Activated T-helper 1 cell treated with anti-CD3 and anti-CD28 coated beads, Interleukin-12 subunit alpha, Interleukin-12 subunit beta, Interleukin-2, Interleukin-4 antibody, amounts not matched to agents 30 ng/mL and 10 ng/mL and 1 ng/mL, durations not matched to agents 14 hours and 24 hours and 36 hours (primary cell): ENCODE measurements at regions not wholly inside any gene's neighbourhood (a gene's known extent, or its start where the extent isn't known, plus 50 kb on each side); places are given as distances from the start of the nearest gene placed in this dataset.

ENCODE experiments used
- DNase-seq: peaks from one replicate; pipeline ENCODE4 v3.0.0; 2021; ENCODE audit warnings: low spot score
- H3K27ac Mint-ChIP-seq: one replicate; pipeline ENCODE4 v1.8.0; 2021; ENCODE audit warnings: mild to moderate bottlenecking, mixed read lengths
- H3K27me3 Mint-ChIP-seq: one replicate; pipeline ENCODE4 v1.8.0; 2022; ENCODE audit warnings: mild to moderate bottlenecking, moderate library complexity, mixed read lengths; ENCODE audit not compliant: insufficient read depth
- H3K36me3 Mint-ChIP-seq: one replicate; pipeline ENCODE4 v1.8.0; 2021; ENCODE audit warnings: low read depth, mixed read lengths
- H3K4me1 Mint-ChIP-seq: one replicate; pipeline ENCODE4 v1.8.0; 2021; ENCODE audit warnings: low read depth, mixed read lengths
- H3K4me3 Mint-ChIP-seq: one replicate; pipeline ENCODE4 v1.8.0; 2021; ENCODE audit warnings: mild to moderate bottlenecking, moderate library complexity, mixed read lengths
- H3K9me3 Mint-ChIP-seq: one replicate; pipeline ENCODE4 v1.8.0; 2021; ENCODE audit warnings: mixed read lengths
- intact Hi-C: fragments of 100-400 bp; cut with micrococcal nuclease; formaldehyde crosslinking; loops from one replicate; pipeline ENCODE4 v1.15.1; 2024

DNA sequence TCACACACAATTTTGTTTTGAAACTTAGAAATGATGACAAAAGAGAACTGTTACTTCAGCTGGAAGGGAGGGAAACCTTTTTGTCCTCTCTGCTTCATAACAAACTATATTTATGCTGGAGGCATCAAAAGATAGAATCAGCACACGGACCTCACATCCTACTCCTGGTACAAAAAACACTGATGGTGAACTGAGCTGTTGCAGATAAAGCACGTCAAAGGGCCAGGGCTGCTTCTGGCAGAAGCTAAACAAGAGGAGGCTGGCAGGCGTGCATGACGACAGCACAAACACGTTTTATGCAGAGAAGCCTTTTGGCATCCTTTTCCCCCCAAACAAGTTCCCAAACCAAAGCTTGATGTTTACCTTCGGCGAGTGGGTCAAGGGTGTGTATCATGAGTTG lies 169.6 kb downstream of the SLC24A2 start:
- intact Hi-C loops = no loop called here
- no peaks in the 10 kb centered on the region for H3K4me1 Mint-ChIP-seq
- no peak for DNase-seq
- no peaks in the 10 kb centered on the region for H3K27me3 Mint-ChIP-seq
- H3K27ac Mint-ChIP-seq = no peak overlapping the region
- no peaks in the 10 kb centered on the region for H3K36me3 Mint-ChIP-seq
- no peak overlapping the region for H3K4me3 Mint-ChIP-seq
- no peaks in the 10 kb centered on the region for H3K9me3 Mint-ChIP-seq

DNA sequence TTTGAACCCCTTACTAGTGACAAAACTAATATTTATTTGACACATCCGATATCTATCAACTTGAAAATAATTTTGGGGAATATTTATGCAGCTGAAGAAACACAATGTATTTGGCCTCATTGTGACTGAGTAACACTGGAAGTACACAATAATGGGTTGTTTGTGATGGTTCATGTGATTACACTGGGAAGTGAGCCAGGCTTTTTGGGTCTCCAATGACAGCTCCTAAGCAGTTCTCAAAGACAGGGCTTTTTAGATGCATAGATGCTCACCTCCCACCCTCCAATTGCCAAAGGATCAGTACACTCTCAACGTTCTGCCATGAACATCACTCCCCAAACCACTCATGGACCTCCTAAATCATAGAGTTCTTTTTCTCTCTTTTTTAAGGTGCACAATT lies 170.0 kb downstream of the SLC24A2 start:
- no peaks in the 10 kb centered on the region for H3K36me3 Mint-ChIP-seq
- no peak overlapping the region for H3K27ac Mint-ChIP-seq
- no peak for DNase-seq
- no peak overlapping the region for H3K4me3 Mint-ChIP-seq
- no peaks in the 10 kb centered on the region for H3K4me1 Mint-ChIP-seq
- H3K9me3 Mint-ChIP-seq = no peaks in the 10 kb centered on the region
- no peaks in the 10 kb centered on the region for H3K27me3 Mint-ChIP-seq
- intact Hi-C loops = no loop called here

DNA sequence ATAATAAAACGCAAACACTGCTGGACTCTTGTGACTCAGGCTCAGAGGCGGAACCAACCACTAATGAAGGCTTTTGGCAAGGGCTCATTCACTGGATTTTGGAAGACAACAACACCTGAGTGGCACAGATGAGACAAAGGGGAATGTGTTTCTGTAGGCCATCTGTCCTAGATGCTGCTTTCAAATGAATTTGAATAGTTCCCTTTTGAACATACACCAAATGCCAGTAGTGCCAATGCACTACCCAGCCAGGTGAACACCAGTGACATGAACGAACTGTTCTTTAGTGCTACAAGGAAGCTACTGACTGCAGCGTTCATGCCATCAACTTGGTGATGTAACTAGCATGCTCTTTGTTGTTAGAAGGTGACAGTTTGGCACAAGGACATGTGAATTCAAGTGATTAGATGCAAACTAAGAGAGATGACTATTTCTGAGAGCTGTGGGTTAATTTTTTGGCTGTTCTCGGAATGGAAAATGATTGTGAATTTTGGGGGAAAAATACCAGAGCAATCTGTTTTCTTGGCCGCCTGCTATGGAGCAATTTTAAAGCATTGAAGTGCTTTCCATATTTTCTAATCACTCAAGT lies 173.7 kb downstream of the SLC24A2 start:
- Mint-ChIP-seq H3K27me3 (peaks cover 2% of the 10 kb centered on the region), H3K9me3 (no peaks in the 10 kb centered on the region), H3K36me3 (no peaks in the 10 kb centered on the region), H3K4me1 (no peaks in the 10 kb centered on the region), H3K27ac (no peak overlapping the region), H3K4me3 (no peak overlapping the region)
- DNase-seq = no peak
- intact Hi-C loops = no loop called here

GRCh38 chr9:19614294-19614693 lies 174.5 kb downstream of the SLC24A2 start:
- H3K36me3 Mint-ChIP-seq = no peaks in the 10 kb centered on the region
- no peak overlapping the region for H3K4me3 Mint-ChIP-seq
- DNase-seq = no peak
- H3K9me3 Mint-ChIP-seq = no peaks in the 10 kb centered on the region
- H3K4me1 Mint-ChIP-seq = no peaks in the 10 kb centered on the region
- H3K27ac Mint-ChIP-seq = no peak overlapping the region
- intact Hi-C loops = no loop called here
- H3K27me3 Mint-ChIP-seq = peaks cover 2% of the 10 kb centered on the region

- H3K9me3 Mint-ChIP-seq = no peaks in the 10 kb centered on the region
- H3K36me3 Mint-ChIP-seq = no peaks in the 10 kb centered on the region
- H3K4me1 Mint-ChIP-seq = no peaks in the 10 kb centered on the region
- no peak overlapping the region for H3K4me3 Mint-ChIP-seq
- intact Hi-C loops = no loop called here
- DNase-seq = no peak
- H3K27me3 Mint-ChIP-seq = peaks cover 5% of the 10 kb centered on the region
- H3K27ac Mint-ChIP-seq = no peak overlapping the region
Measured at GRCh38 chr9:19600538-19600937, 188.3 kb downstream of the SLC24A2 start.

GRCh38 chr9:19598722-19599121 lies 189.9 kb downstream of the ACER2 start:
- DNase-seq = no peak
- Mint-ChIP-seq H3K4me3 (no peak overlapping the region), H3K27me3 (peaks cover 5% of the 10 kb centered on the region), H3K9me3 (no peaks in the 10 kb centered on the region), H3K27ac (no peak overlapping the region), H3K36me3 (no peaks in the 10 kb centered on the region), H3K4me1 (no peaks in the 10 kb centered on the region)
- intact Hi-C loops = no loop called here

DNA sequence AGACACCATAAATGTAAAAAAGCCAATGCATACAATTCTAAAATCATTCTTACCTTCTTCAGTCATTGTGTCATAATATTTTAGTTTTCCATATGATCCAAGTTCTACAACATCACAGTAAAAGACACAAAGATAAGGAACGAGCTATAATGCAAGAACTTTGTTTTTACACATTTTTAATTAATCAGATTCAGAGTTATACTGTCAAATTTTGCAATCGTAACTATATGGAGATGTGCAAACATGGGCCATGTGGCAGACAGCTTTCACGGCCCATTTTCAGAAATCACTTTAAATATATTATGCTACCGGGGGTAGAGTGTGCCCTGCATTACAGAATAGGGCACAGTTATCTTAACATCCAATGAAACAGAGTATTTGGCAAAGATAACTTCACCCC lies 188.4 kb downstream of the ACER2 start:
- Mint-ChIP-seq H3K4me1 (no peaks in the 10 kb centered on the region), H3K27me3 (peaks cover 6% of the 10 kb centered on the region), H3K36me3 (no peaks in the 10 kb centered on the region), H3K9me3 (no peaks in the 10 kb centered on the region), H3K27ac (no peak overlapping the region), H3K4me3 (no peak overlapping the region)
- intact Hi-C loops = no loop called here
- DNase-seq = no peak

DNA sequence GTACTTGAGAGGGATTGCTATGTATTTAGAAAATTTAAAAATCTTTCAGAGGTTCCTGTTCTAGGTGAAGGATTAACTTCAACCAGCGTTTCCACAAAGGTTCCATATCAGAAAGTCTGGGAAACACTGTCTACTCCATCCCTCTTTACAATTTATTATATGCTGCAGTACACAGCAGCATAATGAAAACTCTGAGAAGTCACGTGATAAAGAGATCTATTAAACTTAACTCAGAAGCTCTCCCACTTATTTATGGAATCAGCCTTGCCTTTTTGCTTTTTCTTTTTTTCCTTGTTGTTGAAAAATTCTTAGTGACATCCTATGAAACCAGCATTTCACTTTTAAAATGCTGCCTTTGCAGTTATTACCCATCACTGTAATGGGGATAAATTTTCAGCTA lies 186.2 kb downstream of the ACER2 start:
- Mint-ChIP-seq H3K4me3 (no peak overlapping the region), H3K36me3 (no peaks in the 10 kb centered on the region), H3K9me3 (no peaks in the 10 kb centered on the region), H3K27ac (no peak overlapping the region), H3K27me3 (peaks cover 6% of the 10 kb centered on the region), H3K4me1 (no peaks in the 10 kb centered on the region)
- DNase-seq = no peak
- intact Hi-C loops = no loop called here

DNA sequence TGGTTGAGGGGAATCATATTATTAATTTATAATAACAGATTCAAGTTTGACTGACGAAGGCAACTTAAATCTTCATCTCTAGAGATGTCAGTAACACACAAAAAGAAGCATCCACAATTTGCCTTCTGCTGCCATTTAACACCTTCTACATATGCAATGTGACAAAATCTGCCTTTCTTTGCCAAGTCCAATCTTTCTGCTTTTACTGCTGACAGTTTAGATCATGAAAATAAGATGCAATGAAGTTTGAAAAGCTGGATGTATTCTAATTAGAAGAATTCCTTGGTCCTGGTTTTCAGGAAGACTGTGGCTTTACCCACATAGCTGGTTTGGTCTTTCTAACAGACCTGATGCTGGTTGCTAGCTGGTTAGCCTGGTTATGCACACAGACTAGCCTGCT lies 178.9 kb downstream of the ACER2 start:
- no peak for DNase-seq
- no peaks in the 10 kb centered on the region for H3K9me3 Mint-ChIP-seq
- peaks cover 7% of the 10 kb centered on the region for H3K27me3 Mint-ChIP-seq
- no peaks in the 10 kb centered on the region for H3K36me3 Mint-ChIP-seq
- no peak overlapping the region for H3K27ac Mint-ChIP-seq
- no peaks in the 10 kb centered on the region for H3K4me1 Mint-ChIP-seq
- no peak overlapping the region for H3K4me3 Mint-ChIP-seq
- intact Hi-C loops = no loop called here

DNA sequence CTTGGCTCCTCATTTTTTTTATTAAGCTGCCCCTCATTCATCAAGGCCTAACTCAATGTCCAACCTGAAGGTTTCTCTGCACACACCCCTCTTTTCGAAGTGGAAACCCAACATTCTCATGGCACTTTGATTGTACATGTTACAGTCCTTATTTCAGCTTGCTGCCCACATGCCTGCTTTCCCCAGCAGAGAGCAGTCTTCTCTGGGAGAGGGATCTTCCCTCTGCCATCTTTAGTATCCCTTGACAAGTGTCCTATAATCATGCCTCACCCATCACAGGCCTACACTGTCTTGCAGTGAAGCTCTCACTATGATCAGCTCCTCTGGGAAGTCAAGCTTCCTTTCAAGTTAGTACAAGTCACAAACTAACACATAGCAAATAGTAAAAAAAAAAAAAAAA lies 175.1 kb downstream of the ACER2 start:
- intact Hi-C loops = no loop called here
- Mint-ChIP-seq H3K4me3 (no peak overlapping the region), H3K36me3 (no peaks in the 10 kb centered on the region), H3K27me3 (peaks cover 7% of the 10 kb centered on the region), H3K9me3 (no peaks in the 10 kb centered on the region), H3K27ac (no peak overlapping the region), H3K4me1 (no peaks in the 10 kb centered on the region)
- no peak for DNase-seq

- Mint-ChIP-seq H3K27me3 (peaks cover 6% of the 10 kb centered on the region), H3K36me3 (no peaks in the 10 kb centered on the region), H3K9me3 (no peaks in the 10 kb centered on the region), H3K27ac (no peak overlapping the region), H3K4me1 (no peaks in the 10 kb centered on the region), H3K4me3 (no peak overlapping the region)
- intact Hi-C loops = no loop called here
- DNase-seq = no peak
Measured at GRCh38 chr9:19577411-19577810, 168.6 kb downstream of the ACER2 start.

GRCh38 chr9:19568946-19569345 lies 160.1 kb downstream of the ACER2 start:
- Mint-ChIP-seq H3K4me3 (no peak overlapping the region), H3K36me3 (peaks cover 1% of the 10 kb centered on the region), H3K27me3 (peaks cover 3% of the 10 kb centered on the region), H3K9me3 (no peaks in the 10 kb centered on the region), H3K4me1 (no peaks in the 10 kb centered on the region), H3K27ac (no peak overlapping the region)
- intact Hi-C loops = no loop called here
- DNase-seq = no peak

DNA sequence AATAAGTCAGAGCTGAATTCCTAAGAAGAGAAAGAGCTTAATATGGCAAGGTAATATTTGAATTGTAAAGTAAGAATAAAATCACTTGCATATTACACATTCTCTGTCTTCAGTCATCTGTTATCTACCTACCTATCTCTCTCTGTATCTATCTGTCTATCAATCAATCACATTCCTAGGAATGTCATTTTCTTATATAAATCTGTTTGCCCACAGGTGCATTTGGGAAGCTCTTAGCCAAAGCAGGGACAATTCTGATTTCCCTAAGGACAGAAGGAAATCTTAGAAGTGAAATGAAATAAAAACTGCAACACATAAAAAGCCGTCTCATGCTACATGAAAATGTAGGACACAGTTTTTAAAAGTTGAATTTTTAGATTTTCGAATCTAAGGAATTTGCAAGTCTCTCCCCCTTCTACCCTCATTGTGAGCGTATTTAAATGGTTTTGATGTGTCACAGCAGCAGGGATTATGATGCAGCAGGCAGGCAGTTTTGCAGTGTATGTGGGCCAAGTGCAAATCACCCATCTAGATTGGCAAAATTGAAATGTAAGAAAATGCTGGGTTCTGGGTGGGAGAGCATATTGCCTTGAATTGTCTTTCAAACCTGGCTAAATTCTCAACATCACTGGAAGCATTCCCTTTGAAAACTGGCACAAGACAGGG lies 155.7 kb downstream of the ACER2 start:
- Mint-ChIP-seq H3K4me3 (no peak overlapping the region), H3K4me1 (no peaks in the 10 kb centered on the region), H3K27me3 (peaks cover 2% of the 10 kb centered on the region), H3K9me3 (no peaks in the 10 kb centered on the region), H3K36me3 (peaks cover 1% of the 10 kb centered on the region), H3K27ac (no peak overlapping the region)
- no peak for DNase-seq
- intact Hi-C loops = no loop called here

DNA sequence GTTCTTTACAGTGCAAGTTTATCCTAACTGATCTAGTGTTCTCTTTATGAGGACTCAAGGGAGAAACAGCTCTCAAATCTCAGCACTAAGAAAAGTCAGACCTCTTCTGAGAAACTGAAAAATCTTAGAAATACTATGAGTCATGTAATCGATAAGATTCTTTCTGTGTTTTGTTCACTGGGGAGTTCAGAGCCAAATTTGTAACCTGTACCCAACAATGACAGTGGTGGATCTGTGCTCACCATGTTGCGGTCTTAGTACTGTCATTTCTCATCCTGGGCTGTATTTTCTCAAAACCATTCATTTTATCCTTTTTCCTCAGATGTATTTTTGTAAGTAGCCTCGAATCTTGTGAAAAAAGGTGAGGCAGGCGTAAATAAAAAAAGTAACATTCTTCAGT lies 146.4 kb downstream of the ACER2 start:
- no peak for DNase-seq
- Mint-ChIP-seq H3K4me3 (no peak overlapping the region), H3K9me3 (no peaks in the 10 kb centered on the region), H3K27me3 (no peaks in the 10 kb centered on the region), H3K36me3 (no peaks in the 10 kb centered on the region), H3K4me1 (no peaks in the 10 kb centered on the region), H3K27ac (no peak overlapping the region)
- intact Hi-C loops = no loop called here
